T47D (cell line): ENCODE measurements at regions not wholly inside any gene's neighbourhood (a gene's known extent, or its start where the extent isn't known, plus 50 kb on each side); places are given as distances from the start of the nearest gene placed in this dataset.
"Not testable (repeated sequence)": the region's sequence is repeated elsewhere in the genome, so short reads cannot be mapped to it uniquely, and the experiment has no call there.

Experiments
- DNase-seq, 2 experiments: peaks; one replicate each; pipeline versions ENCODE4 v3.0.0 to v3.0.0-alpha.2; 2011 to 2012; ENCODE audit warnings: low read depth in 1 of 2, low spot score in 1 of 2
- JUND ChIP-seq: IDR thresholded peaks from 2 replicates; pipeline ENCODE4 v1.6.1; 2012; ENCODE audit warnings: low read depth
- in situ Hi-C: cut with HindIII; loops from 2 replicates; pipeline ENCODE4 v1.10.0; 2016; ENCODE audit warnings: low sequenced_read_pairs, low pct_unique_long_range_greater_than_20kb

- no peak for DNase-seq
- no peak for TF ChIP-seq JUND
- in situ Hi-C loops: no loop called here
Measured at GRCh38 chr2:97348841-97349240, 235.9 kb downstream of the ANKRD36 start.

- DNase-seq: no peak
- no peak for TF ChIP-seq JUND
- in situ Hi-C loops: no loop called here
Measured at GRCh38 chr2:97348265-97348664, 235.3 kb downstream of the ANKRD36 start.

DNA sequence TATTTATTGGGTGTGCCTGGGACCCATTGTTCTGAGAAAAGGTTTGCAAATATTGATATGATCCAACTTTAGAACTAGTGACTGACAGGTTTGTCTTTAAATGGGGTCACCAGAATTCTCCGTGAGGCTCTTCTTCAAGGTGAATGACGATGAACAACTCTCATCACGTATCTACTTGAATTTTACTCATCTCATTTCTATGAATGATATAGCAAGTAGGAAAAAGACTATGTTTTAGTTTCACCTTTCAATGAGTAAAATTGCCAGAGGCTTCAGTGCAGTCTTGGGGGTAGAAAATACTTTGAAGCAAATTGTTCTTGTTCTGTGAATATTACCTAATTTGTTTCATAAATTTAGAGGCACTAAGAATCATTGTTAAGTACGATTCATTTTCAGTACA is 232.0 kb downstream of the ANKRD36 start:
- DNase-seq, in situ Hi-C loops: not testable (repeated sequence)

GRCh38 chr2:97333674-97334073 is 220.7 kb downstream of the ANKRD36 start:
- DNase-seq, in situ Hi-C loops: not testable (repeated sequence)

GRCh38 chr2:97332184-97332583 is 219.2 kb downstream of the ANKRD36 start:
- in situ Hi-C loops, DNase-seq: not testable (repeated sequence)

- in situ Hi-C loops, DNase-seq: not testable (repeated sequence)
Measured at GRCh38 chr2:97321936-97322713, 209.2 kb downstream of the ANKRD36 start.

DNA sequence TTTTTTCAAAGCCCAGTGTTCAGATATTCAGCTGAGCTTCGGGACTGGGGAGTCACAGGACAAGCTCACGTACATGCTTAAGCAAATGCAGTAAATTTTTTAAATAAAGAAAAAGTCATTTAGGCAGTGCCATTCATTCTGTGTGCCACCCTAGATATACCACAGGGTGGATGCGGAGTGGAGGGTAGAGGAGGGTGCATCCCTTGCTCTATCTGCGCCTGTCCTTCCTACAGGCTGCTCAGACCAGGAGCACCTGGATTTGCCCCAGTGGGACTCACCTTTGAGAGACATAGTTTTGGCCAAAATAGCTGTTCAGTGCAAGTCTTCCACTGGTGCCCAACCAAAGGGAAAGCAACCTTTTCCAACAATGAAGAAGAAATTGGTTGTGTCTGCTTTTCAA is 202.4 kb downstream of the ANKRD36 start:
- DNase-seq, in situ Hi-C loops: not testable (repeated sequence)

GRCh38 chr2:97312426-97312825 is 199.5 kb downstream of the ANKRD36 start:
- in situ Hi-C loops, DNase-seq: not testable (repeated sequence)

DNA sequence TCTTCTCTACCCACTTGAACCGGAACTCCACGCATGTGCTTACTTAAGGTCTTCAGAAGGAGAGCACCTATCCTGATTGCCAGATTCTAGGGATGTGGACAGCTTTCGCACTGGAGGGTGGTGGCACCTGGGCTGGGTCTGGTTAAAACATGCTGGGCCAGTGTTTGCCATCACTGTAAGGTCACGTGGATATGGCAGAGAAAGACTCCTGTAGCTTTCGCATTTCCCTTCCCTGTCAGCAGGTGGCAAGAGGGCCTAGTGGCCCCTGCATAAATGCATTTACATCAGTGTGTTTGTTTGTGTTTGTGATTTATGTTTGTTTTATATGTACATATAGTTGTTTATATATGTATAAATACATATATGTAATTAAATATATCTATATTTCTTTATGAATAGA is 192.5 kb downstream of the ANKRD36 start:
- in situ Hi-C loops: not testable (repeated sequence)

DNA sequence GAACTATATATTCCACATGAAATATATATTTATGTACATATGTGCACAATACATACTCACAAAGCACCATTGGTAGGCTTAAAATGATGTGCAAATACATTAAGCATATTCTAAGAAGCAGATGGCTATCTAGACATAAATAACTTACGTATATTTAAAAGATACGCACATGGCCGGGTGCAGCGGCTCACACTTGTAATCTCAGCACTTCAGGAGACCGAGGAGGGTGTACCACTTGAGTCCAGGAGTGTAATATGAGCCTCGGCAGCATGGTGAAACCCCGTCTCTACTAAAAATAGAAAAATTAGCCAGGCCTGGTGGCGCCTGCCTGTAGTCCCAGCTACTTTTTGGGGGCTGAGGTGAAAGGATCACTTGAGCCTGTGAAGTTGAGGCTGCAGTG is 189.9 kb downstream of the ANKRD36 start:
- in situ Hi-C loops, DNase-seq: not testable (repeated sequence)

More for the DNA sequence above, 192.5 kb downstream of the ANKRD36 start:
- DNase-seq: not testable (repeated sequence)

DNA sequence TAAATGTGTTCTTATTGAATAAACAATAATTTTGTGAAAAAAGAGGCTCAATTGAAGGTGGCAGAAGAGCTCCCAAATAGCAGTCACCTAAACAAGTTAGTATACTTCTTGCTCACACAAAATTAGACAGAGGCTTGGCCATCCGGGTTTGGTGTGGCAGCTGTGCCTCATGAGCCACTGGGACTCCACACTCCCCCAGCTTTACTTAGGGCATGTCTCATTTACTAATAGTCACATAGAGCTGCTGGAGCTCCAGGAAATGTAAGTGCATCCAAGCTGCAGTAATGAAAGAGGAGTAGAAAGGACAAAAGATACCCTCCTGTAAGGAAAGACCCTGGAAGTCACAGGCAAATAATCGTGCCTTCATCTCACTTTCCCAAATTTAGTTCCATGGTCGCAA is 188.8 kb downstream of the ANKRD36 start:
- DNase-seq, in situ Hi-C loops: not testable (repeated sequence)
